Lower leg skin (tissue), 3 donors: ENCODE measurements at regions not wholly inside any gene's neighbourhood (a gene's known extent, or its start where the extent isn't known, plus 50 kb on each side); places are given as distances from the start of the nearest gene placed in this dataset.

Source experiments
- POLR2A ChIP-seq, 2 donors: fragments of 450-650 bp; IDR thresholded peaks; one replicate each; pipeline ENCODE4 v1.6.1; 2016 to 2017; ENCODE audit warnings: antibody characterized with exemption in 2 of 2, mild to moderate bottlenecking in 1 of 2, moderate library complexity in 1 of 2
- TF ChIP-seq, protein P1 (sequence below), 3 donors: fragments of 450-650 bp; IDR thresholded peaks; one replicate each; pipeline ENCODE4 v1.5.1; 2016; ENCODE audit warnings: antibody characterized with exemption in 3 of 3, mild to moderate bottlenecking in 3 of 3, moderate library complexity in 2 of 3

DNA sequence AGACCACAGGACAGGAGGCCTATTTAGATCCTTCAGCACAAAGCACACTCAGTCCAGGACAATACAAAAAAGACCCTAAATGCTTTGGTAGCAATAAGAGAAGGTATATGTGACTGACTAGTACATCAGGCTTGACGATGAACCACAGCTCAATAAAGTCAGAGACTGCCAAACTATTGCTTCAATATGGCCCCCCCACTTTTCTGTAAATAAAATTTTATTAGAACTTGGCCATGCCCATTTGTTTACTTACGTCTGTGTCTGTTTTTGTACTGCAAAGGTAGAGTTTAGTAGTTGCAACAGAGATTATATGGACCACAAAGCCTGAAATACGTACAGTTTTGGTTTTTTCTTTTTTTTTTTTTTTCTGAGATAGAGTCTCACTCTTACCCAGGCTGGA is 136.7 kb downstream of the IRS2 start:
- TF ChIP-seq POLR2A (IDR thresholded peaks at IDR 0.05) = no peak
- TF ChIP-seq, protein P1, sequence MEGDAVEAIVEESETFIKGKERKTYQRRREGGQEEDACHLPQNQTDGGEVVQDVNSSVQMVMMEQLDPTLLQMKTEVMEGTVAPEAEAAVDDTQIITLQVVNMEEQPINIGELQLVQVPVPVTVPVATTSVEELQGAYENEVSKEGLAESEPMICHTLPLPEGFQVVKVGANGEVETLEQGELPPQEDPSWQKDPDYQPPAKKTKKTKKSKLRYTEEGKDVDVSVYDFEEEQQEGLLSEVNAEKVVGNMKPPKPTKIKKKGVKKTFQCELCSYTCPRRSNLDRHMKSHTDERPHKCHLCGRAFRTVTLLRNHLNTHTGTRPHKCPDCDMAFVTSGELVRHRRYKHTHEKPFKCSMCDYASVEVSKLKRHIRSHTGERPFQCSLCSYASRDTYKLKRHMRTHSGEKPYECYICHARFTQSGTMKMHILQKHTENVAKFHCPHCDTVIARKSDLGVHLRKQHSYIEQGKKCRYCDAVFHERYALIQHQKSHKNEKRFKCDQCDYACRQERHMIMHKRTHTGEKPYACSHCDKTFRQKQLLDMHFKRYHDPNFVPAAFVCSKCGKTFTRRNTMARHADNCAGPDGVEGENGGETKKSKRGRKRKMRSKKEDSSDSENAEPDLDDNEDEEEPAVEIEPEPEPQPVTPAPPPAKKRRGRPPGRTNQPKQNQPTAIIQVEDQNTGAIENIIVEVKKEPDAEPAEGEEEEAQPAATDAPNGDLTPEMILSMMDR (IDR thresholded peaks at IDR 0.05) = no peak
